ENCODE measurements at regions not wholly inside any gene's neighbourhood (a gene's known extent, or its start where the extent isn't known, plus 50 kb on each side); places are given as distances from the start of the nearest gene placed in this dataset.
A peak's percentile ranks its signal among the peaks of the same experiment; 100 is the strongest.

GRCh38 chr20:22690000-22690399, 105.6 kb upstream of the FOXA2 start:
- H3K4me3 ChIP-seq (ENCODE audit: low read length): no peak overlapping the region
- no peak for TF ChIP-seq CTCF (IDR thresholded peaks at IDR 0.05)
- POLR2A ChIA-PET: no interaction called here
- Mint-ChIP-seq H3K27ac (no peak overlapping the region), H3K27me3 (no peaks in the 10 kb centered on the region), H3K9me3 (no peaks in the 10 kb centered on the region), H3K36me3 (ENCODE audit: low read depth) (no peaks in the 10 kb centered on the region), H3K4me3 (no peak overlapping the region), H3K4me1 (ENCODE audit: low read depth) (no peaks in the 10 kb centered on the region)
- peaks cover 0 to 4% of the 10 kb centered on the region in 2 experiments for H3K27me3 ChIP-seq (ENCODE audit: control insufficient read depth in 1 of 2, insufficient read depth in 2 of 2, low read length in 2 of 2)
- intact Hi-C loops (cut with DNase I, micrococcal nuclease): loop anchor here in 1 of 2 experiments (5.0 to 10.0 kb wide), 4 partner anchors 355 to 917 kb away; partner anchors contain the start of gene CST9
- ATAC-seq (ENCODE audit: poor library complexity): no peak
- no peaks in the 10 kb centered on the region for H3K9me3 ChIP-seq (ENCODE audit: control insufficient read depth in 1 of 2, insufficient read depth in 1 of 2, low read length in 2 of 2)
- CTCF ChIA-PET: no interaction called here
- H3K27ac ChIP-seq (ENCODE audit: low read depth in 1 of 2, low read length in 2 of 2): no peak overlapping the region
- peaks cover 5% of the 10 kb centered on the region for H3K4me1 ChIP-seq (ENCODE audit: insufficient read depth, low read length)
- no peak for DNase-seq
- no peaks in the 10 kb centered on the region for H3K36me3 ChIP-seq (ENCODE audit: insufficient read depth, low read length)

GRCh38 chr20:22690616-22691179, 106.3 kb upstream of the FOXA2 start:
- H3K9me3 ChIP-seq (ENCODE audit: control insufficient read depth in 1 of 2, insufficient read depth in 1 of 2, low read length in 2 of 2): no peaks in the 10 kb centered on the region
- H3K4me3 ChIP-seq (ENCODE audit: low read length): no peak overlapping the region
- no peaks in the 10 kb centered on the region for H3K4me1 Mint-ChIP-seq (ENCODE audit: low read depth)
- ChIA-PET CTCF (no interaction called here), POLR2A (no interaction called here)
- no peak overlapping the region for H3K27ac Mint-ChIP-seq
- H3K9me3 Mint-ChIP-seq: no peaks in the 10 kb centered on the region
- no peaks in the 10 kb centered on the region for H3K27me3 Mint-ChIP-seq
- ATAC-seq (ENCODE audit: poor library complexity) (no peak), DNase-seq (no peak)
- H3K27ac ChIP-seq (ENCODE audit: low read depth in 1 of 2, low read length in 2 of 2): no peak overlapping the region
- H3K36me3 ChIP-seq (ENCODE audit: insufficient read depth, low read length): no peaks in the 10 kb centered on the region
- intact Hi-C loops (cut with DNase I, micrococcal nuclease): loop anchor here in 1 of 2 experiments (5.0 to 10.0 kb wide), 3 partner anchors 647 to 917 kb away; partner anchors contain the start of gene CST9
- TF ChIP-seq CTCF (IDR thresholded peaks at IDR 0.05): no peak
- no peak overlapping the region for H3K4me3 Mint-ChIP-seq
- H3K27me3 ChIP-seq (ENCODE audit: control insufficient read depth in 1 of 2, insufficient read depth in 2 of 2, low read length in 2 of 2): peaks cover 0 to 4% of the 10 kb centered on the region in 2 experiments
- H3K4me1 ChIP-seq (ENCODE audit: insufficient read depth, low read length): peaks cover 5% of the 10 kb centered on the region
- H3K36me3 Mint-ChIP-seq (ENCODE audit: low read depth): no peaks in the 10 kb centered on the region

- H3K4me3 ChIP-seq (ENCODE audit: low read length): no peak overlapping the region
- no peaks in the 10 kb centered on the region for H3K9me3 ChIP-seq (ENCODE audit: control insufficient read depth in 1 of 2, insufficient read depth in 1 of 2, low read length in 2 of 2)
- ChIA-PET CTCF (no interaction called here), POLR2A (no interaction called here)
- no peak overlapping the region for H3K27ac Mint-ChIP-seq
- H3K36me3 ChIP-seq (ENCODE audit: insufficient read depth, low read length): no peaks in the 10 kb centered on the region
- peak; percentile 37 for ATAC-seq (ENCODE audit: poor library complexity)
- peaks cover 0 to 4% of the 10 kb centered on the region in 2 experiments for H3K27me3 ChIP-seq (ENCODE audit: control insufficient read depth in 1 of 2, insufficient read depth in 2 of 2, low read length in 2 of 2)
- H3K4me1 Mint-ChIP-seq (ENCODE audit: low read depth): no peaks in the 10 kb centered on the region
- no peak overlapping the region for H3K27ac ChIP-seq (ENCODE audit: low read depth in 1 of 2, low read length in 2 of 2)
- no peak overlapping the region for H3K4me3 Mint-ChIP-seq
- no peaks in the 10 kb centered on the region for H3K9me3 Mint-ChIP-seq
- intact Hi-C loops (cut with DNase I, micrococcal nuclease): loop anchor here in 1 of 2 experiments (5.0 to 10.0 kb wide), 3 partner anchors 646 to 916 kb away; partner anchors contain the start of gene CST9
- H3K27me3 Mint-ChIP-seq: no peaks in the 10 kb centered on the region
- TF ChIP-seq CTCF (IDR thresholded peaks at IDR 0.05): peak; percentile 59
- peaks cover 5% of the 10 kb centered on the region for H3K4me1 ChIP-seq (ENCODE audit: insufficient read depth, low read length)
- peak; percentile 3 to 66 (median 11) for DNase-seq
- H3K36me3 Mint-ChIP-seq (ENCODE audit: low read depth): no peaks in the 10 kb centered on the region
Measured at GRCh38 chr20:22691369-22692118, 107.2 kb upstream of the FOXA2 start.

All from CD4-positive, alpha-beta T cell (primary cell).